Transverse colon (tissue), 4 donors: ENCODE measurements at regions not wholly inside any gene's neighbourhood (a gene's known extent, or its start where the extent isn't known, plus 50 kb on each side); places are given as distances from the start of the nearest gene placed in this dataset.

ENCODE experiments used
- POLR2A ChIP-seq: fragments of 450-650 bp; IDR thresholded peaks from one replicate; pipeline ENCODE4 v1.6.1; 2016; ENCODE audit warnings: antibody characterized with exemption, mild to moderate bottlenecking, moderate library complexity
- POLR2AphosphoS5 ChIP-seq, 3 donors: sonication (generic); formaldehyde crosslinking; IDR thresholded peaks; one replicate each; pipeline ENCODE4 v1.6.1; 2016; ENCODE audit warnings: antibody characterized with exemption in 3 of 3
- TF ChIP-seq, protein P1 (sequence below), 5 experiments: fragments of 200-600 bp in 3 of 5; fragments of 450-650 bp in 2 of 5; sonication (generic) in 3 of 5; IDR thresholded peaks; 1 replicate in 2 of 5; 2 replicates in 3 of 5; pipeline ENCODE4 v1.5.1; 2016 to 2017; ENCODE audit warnings: antibody characterized with exemption in 5 of 5, inconsistent platforms in 3 of 5, mild to moderate bottlenecking in 2 of 5, moderate library complexity in 1 of 5

- TF ChIP-seq, protein P1, sequence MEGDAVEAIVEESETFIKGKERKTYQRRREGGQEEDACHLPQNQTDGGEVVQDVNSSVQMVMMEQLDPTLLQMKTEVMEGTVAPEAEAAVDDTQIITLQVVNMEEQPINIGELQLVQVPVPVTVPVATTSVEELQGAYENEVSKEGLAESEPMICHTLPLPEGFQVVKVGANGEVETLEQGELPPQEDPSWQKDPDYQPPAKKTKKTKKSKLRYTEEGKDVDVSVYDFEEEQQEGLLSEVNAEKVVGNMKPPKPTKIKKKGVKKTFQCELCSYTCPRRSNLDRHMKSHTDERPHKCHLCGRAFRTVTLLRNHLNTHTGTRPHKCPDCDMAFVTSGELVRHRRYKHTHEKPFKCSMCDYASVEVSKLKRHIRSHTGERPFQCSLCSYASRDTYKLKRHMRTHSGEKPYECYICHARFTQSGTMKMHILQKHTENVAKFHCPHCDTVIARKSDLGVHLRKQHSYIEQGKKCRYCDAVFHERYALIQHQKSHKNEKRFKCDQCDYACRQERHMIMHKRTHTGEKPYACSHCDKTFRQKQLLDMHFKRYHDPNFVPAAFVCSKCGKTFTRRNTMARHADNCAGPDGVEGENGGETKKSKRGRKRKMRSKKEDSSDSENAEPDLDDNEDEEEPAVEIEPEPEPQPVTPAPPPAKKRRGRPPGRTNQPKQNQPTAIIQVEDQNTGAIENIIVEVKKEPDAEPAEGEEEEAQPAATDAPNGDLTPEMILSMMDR (IDR thresholded peaks at IDR 0.05): no peak
- no peak for TF ChIP-seq POLR2AphosphoS5 (IDR thresholded peaks at IDR 0.05)
- TF ChIP-seq POLR2A: no peak
These were observed 105.4 kb downstream of the MIAT start for GRCh38 chr22:26762503-26763472.
